ENCODE measurements at regions not wholly inside any gene's neighbourhood (a gene's known extent, or its start where the extent isn't known, plus 50 kb on each side); places are given as distances from the start of the nearest gene placed in this dataset.

- TF ChIP-seq POLR2A (IDR thresholded peaks at IDR 0.05; ENCODE audit: extremely low read depth, insufficient read length) (no peak), MAX (IDR thresholded peaks at IDR 0.05; ENCODE audit: low read depth, low read length) (no peak), CTCF (IDR thresholded peaks at IDR 0.05; ENCODE audit: low read depth, low read length) (no peak), MYC (IDR thresholded peaks at IDR 0.05; ENCODE audit: low read depth, low read length) (no peak)
- no peak overlapping the region for H3K4me3 ChIP-seq (ENCODE audit: low read depth, low read length)
- DNase-seq (ENCODE audit: low read depth) = no peak
These were observed 141.1 kb upstream of the WDR11 start for GRCh38 chr10:120710076-120710475.

GRCh38 chr10:120711860-120712259 is 139.3 kb upstream of the WDR11 start:
- H3K4me3 ChIP-seq (ENCODE audit: low read depth, low read length) = no peak overlapping the region
- no peak for TF ChIP-seq MAX (IDR thresholded peaks at IDR 0.05; ENCODE audit: low read depth, low read length)
- TF ChIP-seq POLR2A (IDR thresholded peaks at IDR 0.05; ENCODE audit: extremely low read depth, insufficient read length) = no peak
- no peak for TF ChIP-seq MYC (IDR thresholded peaks at IDR 0.05; ENCODE audit: low read depth, low read length)
- no peak for TF ChIP-seq CTCF (IDR thresholded peaks at IDR 0.05; ENCODE audit: low read depth, low read length)
- no peak for DNase-seq (ENCODE audit: low read depth)

- no peak for TF ChIP-seq MYC (IDR thresholded peaks at IDR 0.05; ENCODE audit: low read depth, low read length)
- DNase-seq (ENCODE audit: low read depth) = no peak
- no peak overlapping the region for H3K4me3 ChIP-seq (ENCODE audit: low read depth, low read length)
These were observed 137.5 kb upstream of the WDR11 start for GRCh38 chr10:120713573-120714205.

GRCh38 chr10:120715171-120715570 is 136.0 kb upstream of the WDR11 start:
- no peak for TF ChIP-seq MAX (IDR thresholded peaks at IDR 0.05; ENCODE audit: low read depth, low read length)
- TF ChIP-seq POLR2A (IDR thresholded peaks at IDR 0.05; ENCODE audit: extremely low read depth, insufficient read length) = no peak
- TF ChIP-seq CTCF (IDR thresholded peaks at IDR 0.05; ENCODE audit: low read depth, low read length) = no peak
- TF ChIP-seq MYC (IDR thresholded peaks at IDR 0.05; ENCODE audit: low read depth, low read length) = no peak
- DNase-seq (ENCODE audit: low read depth) = peak; percentile 23
- H3K4me3 ChIP-seq (ENCODE audit: low read depth, low read length) = no peak overlapping the region

- TF ChIP-seq MAX (IDR thresholded peaks at IDR 0.05; ENCODE audit: low read depth, low read length) = no peak
- no peak for TF ChIP-seq CTCF (IDR thresholded peaks at IDR 0.05; ENCODE audit: low read depth, low read length)
- no peak for TF ChIP-seq POLR2A (IDR thresholded peaks at IDR 0.05; ENCODE audit: extremely low read depth, insufficient read length)
- no peak for TF ChIP-seq MYC (IDR thresholded peaks at IDR 0.05; ENCODE audit: low read depth, low read length)
- H3K4me3 ChIP-seq (ENCODE audit: low read depth, low read length) = no peak overlapping the region
- DNase-seq (ENCODE audit: low read depth) = no peak
These were observed 131.8 kb upstream of the WDR11 start for GRCh38 chr10:120719333-120719732.

GRCh38 chr10:120727001-120727400 is 124.2 kb upstream of the WDR11 start:
- no peak overlapping the region for H3K4me3 ChIP-seq (ENCODE audit: low read depth, low read length)
- TF ChIP-seq CTCF (IDR thresholded peaks at IDR 0.05; ENCODE audit: low read depth, low read length) (no peak), MYC (IDR thresholded peaks at IDR 0.05; ENCODE audit: low read depth, low read length) (no peak), MAX (IDR thresholded peaks at IDR 0.05; ENCODE audit: low read depth, low read length) (no peak), POLR2A (IDR thresholded peaks at IDR 0.05; ENCODE audit: extremely low read depth, insufficient read length) (no peak)
- no peak for DNase-seq (ENCODE audit: low read depth)
